ENCODE measurements at regions not wholly inside any gene's neighbourhood (a gene's known extent, or its start where the extent isn't known, plus 50 kb on each side); places are given as distances from the start of the nearest gene placed in this dataset.

- Histone ChIP-seq H3K36me3 (ENCODE audit: control insufficient read depth, low read length) (no peaks in the 10 kb centered on the region), H3K4me2 (ENCODE audit: low read length) (no peak overlapping the region), H3K79me2 (ENCODE audit: control insufficient read depth, low read length) (no peaks in the 10 kb centered on the region), H3K4me3 (ENCODE audit: low read length) (no peak overlapping the region), H3K27me3 (ENCODE audit: control insufficient read depth, low read length) (peaks cover 6% of the 10 kb centered on the region), H3K9me2 (replicated peaks; ENCODE audit: control insufficient read depth, low read length) (no peaks in the 10 kb centered on the region), H4K20me1 (ENCODE audit: control insufficient read depth, insufficient read depth, low read depth, low read length) (no peaks in the 10 kb centered on the region), H3F3A (ENCODE audit: control insufficient read depth, insufficient read depth) (no peaks in the 10 kb centered on the region), H3K27ac (ENCODE audit: low read depth, low read length) (no peak overlapping the region), H3K4me1 (ENCODE audit: control insufficient read depth, low read length) (peaks cover 6% of the 10 kb centered on the region), H3K9me3 (ENCODE audit: control insufficient read depth, insufficient read depth, low read length) (no peaks in the 10 kb centered on the region)
- TF ChIP-seq, protein P1, sequence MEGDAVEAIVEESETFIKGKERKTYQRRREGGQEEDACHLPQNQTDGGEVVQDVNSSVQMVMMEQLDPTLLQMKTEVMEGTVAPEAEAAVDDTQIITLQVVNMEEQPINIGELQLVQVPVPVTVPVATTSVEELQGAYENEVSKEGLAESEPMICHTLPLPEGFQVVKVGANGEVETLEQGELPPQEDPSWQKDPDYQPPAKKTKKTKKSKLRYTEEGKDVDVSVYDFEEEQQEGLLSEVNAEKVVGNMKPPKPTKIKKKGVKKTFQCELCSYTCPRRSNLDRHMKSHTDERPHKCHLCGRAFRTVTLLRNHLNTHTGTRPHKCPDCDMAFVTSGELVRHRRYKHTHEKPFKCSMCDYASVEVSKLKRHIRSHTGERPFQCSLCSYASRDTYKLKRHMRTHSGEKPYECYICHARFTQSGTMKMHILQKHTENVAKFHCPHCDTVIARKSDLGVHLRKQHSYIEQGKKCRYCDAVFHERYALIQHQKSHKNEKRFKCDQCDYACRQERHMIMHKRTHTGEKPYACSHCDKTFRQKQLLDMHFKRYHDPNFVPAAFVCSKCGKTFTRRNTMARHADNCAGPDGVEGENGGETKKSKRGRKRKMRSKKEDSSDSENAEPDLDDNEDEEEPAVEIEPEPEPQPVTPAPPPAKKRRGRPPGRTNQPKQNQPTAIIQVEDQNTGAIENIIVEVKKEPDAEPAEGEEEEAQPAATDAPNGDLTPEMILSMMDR (IDR thresholded peaks at IDR 0.05; ENCODE audit: low read depth, low read length, poor library complexity, severe bottlenecking) = no peak
- TF ChIP-seq EZH2phosphoT487 (IDR thresholded peaks at IDR 0.05; ENCODE audit: borderline replicate concordance, low read length) = no peak
Measured at GRCh38 chr15:70342554-70343548, 245.1 kb upstream of the TLE3 start.

GRCh38 chr15:70342141-70342540 is 244.4 kb upstream of the TLE3 start:
- no peak overlapping the region for H3K4me2 ChIP-seq (ENCODE audit: low read length)
- H3K9me2 ChIP-seq (replicated peaks; ENCODE audit: control insufficient read depth, low read length) = no peaks in the 10 kb centered on the region
- H3K9me3 ChIP-seq (ENCODE audit: control insufficient read depth, insufficient read depth, low read length) = no peaks in the 10 kb centered on the region
- TF ChIP-seq, protein P1 (IDR thresholded peaks at IDR 0.05; ENCODE audit: low read depth, low read length, poor library complexity, severe bottlenecking) = no peak
- no peak for TF ChIP-seq EZH2phosphoT487 (IDR thresholded peaks at IDR 0.05; ENCODE audit: borderline replicate concordance, low read length)
- no peaks in the 10 kb centered on the region for H4K20me1 ChIP-seq (ENCODE audit: control insufficient read depth, insufficient read depth, low read depth, low read length)
- no peaks in the 10 kb centered on the region for H3K79me2 ChIP-seq (ENCODE audit: control insufficient read depth, low read length)
- no peaks in the 10 kb centered on the region for H3F3A ChIP-seq (ENCODE audit: control insufficient read depth, insufficient read depth)
- H3K27ac ChIP-seq (ENCODE audit: low read depth, low read length) = no peak overlapping the region
- H3K36me3 ChIP-seq (ENCODE audit: control insufficient read depth, low read length) = no peaks in the 10 kb centered on the region
- no peaks in the 10 kb centered on the region for H3K27me3 ChIP-seq (ENCODE audit: control insufficient read depth, low read length)
- no peaks in the 10 kb centered on the region for H3K4me1 ChIP-seq (ENCODE audit: control insufficient read depth, low read length)
- no peak overlapping the region for H3K4me3 ChIP-seq (ENCODE audit: low read length)

- H3K9me3 ChIP-seq (ENCODE audit: control insufficient read depth, insufficient read depth, low read length) = no peaks in the 10 kb centered on the region
- no peaks in the 10 kb centered on the region for H3K79me2 ChIP-seq (ENCODE audit: control insufficient read depth, low read length)
- no peaks in the 10 kb centered on the region for H3K9me2 ChIP-seq (replicated peaks; ENCODE audit: control insufficient read depth, low read length)
- no peaks in the 10 kb centered on the region for H3K27me3 ChIP-seq (ENCODE audit: control insufficient read depth, low read length)
- TF ChIP-seq EZH2phosphoT487 (IDR thresholded peaks at IDR 0.05; ENCODE audit: borderline replicate concordance, low read length) = no peak
- TF ChIP-seq, protein P1 (IDR thresholded peaks at IDR 0.05; ENCODE audit: low read depth, low read length, poor library complexity, severe bottlenecking) = no peak
- no peaks in the 10 kb centered on the region for H4K20me1 ChIP-seq (ENCODE audit: control insufficient read depth, insufficient read depth, low read depth, low read length)
- no peaks in the 10 kb centered on the region for H3K36me3 ChIP-seq (ENCODE audit: control insufficient read depth, low read length)
- no peaks in the 10 kb centered on the region for H3F3A ChIP-seq (ENCODE audit: control insufficient read depth, insufficient read depth)
- no peak overlapping the region for H3K27ac ChIP-seq (ENCODE audit: low read depth, low read length)
- H3K4me2 ChIP-seq (ENCODE audit: low read length) = no peak overlapping the region
- H3K4me3 ChIP-seq (ENCODE audit: low read length) = no peak overlapping the region
- peaks cover 4% of the 10 kb centered on the region for H3K4me1 ChIP-seq (ENCODE audit: control insufficient read depth, low read length)
Measured at GRCh38 chr15:70341566-70341965, 243.8 kb upstream of the TLE3 start.
